Cardiac muscle cell (in vitro differentiated cells and primary cell): ENCODE measurements at regions not wholly inside any gene's neighbourhood (a gene's known extent, or its start where the extent isn't known, plus 50 kb on each side); places are given as distances from the start of the nearest gene placed in this dataset.

Experiments
- DNase-seq, 2 donors: peaks; one replicate each; pipeline versions ENCODE4 v3.0.0 to v3.0.0-alpha.2; 2010 to 2017; ENCODE audit warnings: low read depth in 1 of 2, low spot score in 1 of 2
- H3K27ac ChIP-seq: fragments of 200-600 bp; sonication (generic); 2 replicates; pipeline ENCODE4 v1.5.1; 2016
- H3K27me3 ChIP-seq: fragments of 200-600 bp; sonication (generic); 2 replicates; pipeline ENCODE4 v1.6.0; 2016; ENCODE audit warnings: control low read depth
- H3K36me3 ChIP-seq: fragments of 200-600 bp; sonication (generic); 2 replicates; pipeline ENCODE4 v1.5.1; 2016; ENCODE audit warnings: control low read depth
- H3K4me1 ChIP-seq: fragments of 200-600 bp; sonication (generic); 2 replicates; pipeline ENCODE4 v1.8.1; 2017; ENCODE audit warnings: low read depth, mild to moderate bottlenecking, mixed run types
- H3K4me3 ChIP-seq: fragments of 200-600 bp; sonication (generic); 2 replicates; pipeline ENCODE4 v1.5.1; 2016; ENCODE audit warnings: mild to moderate bottlenecking
- H3K9me3 ChIP-seq: fragments of 200-600 bp; sonication (generic); 2 replicates; pipeline ENCODE4 v1.5.1; 2017; ENCODE audit warnings: low read depth, mild to moderate bottlenecking, control low read depth
- TF ChIP-seq, protein P1 (sequence below): IDR thresholded peaks from 2 replicates; pipeline ENCODE4 v1.5.1; 2012; ENCODE audit warnings: low read depth, mild to moderate bottlenecking, low read length

DNA sequence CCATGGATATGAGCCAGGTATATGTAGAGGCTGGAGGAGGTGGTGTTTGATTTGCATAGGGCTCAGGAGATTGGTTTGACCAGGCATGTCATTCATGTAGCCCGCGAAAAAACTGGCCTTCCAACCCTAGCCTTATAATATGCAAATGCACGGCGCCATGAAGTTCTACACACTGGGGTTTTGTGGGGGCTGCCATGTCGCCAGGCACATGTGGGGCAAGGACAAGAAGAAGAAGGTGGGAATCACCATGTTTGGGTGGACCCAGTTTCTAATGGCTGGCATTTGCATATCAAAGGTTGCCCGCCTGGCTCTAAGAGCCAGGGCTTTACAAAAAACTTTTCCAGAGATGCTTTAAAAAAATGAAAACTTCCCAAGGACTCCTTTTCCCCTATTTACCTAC is 1251.0 kb downstream of the PCDH18 start:
- Histone ChIP-seq H3K27me3 (no peaks in the 10 kb centered on the region), H3K4me1 (no peaks in the 10 kb centered on the region), H3K27ac (no peak overlapping the region), H3K36me3 (no peaks in the 10 kb centered on the region), H3K4me3 (no peak overlapping the region), H3K9me3 (no peaks in the 10 kb centered on the region)
- no peak for DNase-seq
- TF ChIP-seq, protein P1, sequence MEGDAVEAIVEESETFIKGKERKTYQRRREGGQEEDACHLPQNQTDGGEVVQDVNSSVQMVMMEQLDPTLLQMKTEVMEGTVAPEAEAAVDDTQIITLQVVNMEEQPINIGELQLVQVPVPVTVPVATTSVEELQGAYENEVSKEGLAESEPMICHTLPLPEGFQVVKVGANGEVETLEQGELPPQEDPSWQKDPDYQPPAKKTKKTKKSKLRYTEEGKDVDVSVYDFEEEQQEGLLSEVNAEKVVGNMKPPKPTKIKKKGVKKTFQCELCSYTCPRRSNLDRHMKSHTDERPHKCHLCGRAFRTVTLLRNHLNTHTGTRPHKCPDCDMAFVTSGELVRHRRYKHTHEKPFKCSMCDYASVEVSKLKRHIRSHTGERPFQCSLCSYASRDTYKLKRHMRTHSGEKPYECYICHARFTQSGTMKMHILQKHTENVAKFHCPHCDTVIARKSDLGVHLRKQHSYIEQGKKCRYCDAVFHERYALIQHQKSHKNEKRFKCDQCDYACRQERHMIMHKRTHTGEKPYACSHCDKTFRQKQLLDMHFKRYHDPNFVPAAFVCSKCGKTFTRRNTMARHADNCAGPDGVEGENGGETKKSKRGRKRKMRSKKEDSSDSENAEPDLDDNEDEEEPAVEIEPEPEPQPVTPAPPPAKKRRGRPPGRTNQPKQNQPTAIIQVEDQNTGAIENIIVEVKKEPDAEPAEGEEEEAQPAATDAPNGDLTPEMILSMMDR: no peak

DNA sequence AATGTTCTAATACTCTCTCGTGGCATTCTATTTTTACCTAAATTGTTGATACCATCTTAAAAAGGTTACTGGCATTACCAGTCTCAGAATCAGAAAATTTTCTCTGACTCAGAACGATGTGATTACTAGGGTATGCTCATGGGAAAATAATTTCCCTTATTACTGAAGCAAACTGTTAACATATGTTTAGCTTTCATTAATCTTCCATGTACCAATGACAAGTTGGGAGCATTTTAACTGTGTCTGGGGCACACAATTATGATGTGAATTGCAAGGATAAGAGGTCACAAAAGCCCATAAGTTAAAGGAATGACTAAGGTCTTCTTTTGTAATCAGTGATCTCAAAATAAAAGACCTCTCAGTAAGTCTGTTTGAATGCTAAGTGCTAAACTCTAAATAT is 1254.6 kb downstream of the PCDH18 start:
- Histone ChIP-seq H3K4me3 (no peak overlapping the region), H3K27me3 (no peaks in the 10 kb centered on the region), H3K9me3 (no peaks in the 10 kb centered on the region), H3K36me3 (no peaks in the 10 kb centered on the region), H3K27ac (no peak overlapping the region), H3K4me1 (no peaks in the 10 kb centered on the region)
- TF ChIP-seq, protein P1: no peak
- DNase-seq: no peak

DNA sequence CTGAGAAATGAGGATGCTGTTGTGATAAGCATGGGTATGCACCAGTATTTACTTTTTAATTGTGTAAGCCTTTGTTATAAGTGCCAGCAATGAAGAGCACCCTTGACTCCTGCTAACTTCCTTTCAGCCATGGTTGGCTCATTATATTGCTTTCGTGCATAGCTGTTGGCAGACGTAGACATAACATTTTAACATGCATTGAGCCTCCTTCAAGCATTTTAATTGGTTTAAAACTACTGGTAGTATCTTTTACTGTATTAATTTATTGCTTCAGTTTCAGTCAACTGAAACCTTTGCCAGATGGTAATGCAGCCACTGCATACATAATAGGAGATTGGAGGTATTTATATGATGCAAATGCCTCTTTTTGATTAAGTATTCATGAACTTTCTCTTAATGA is 1285.4 kb downstream of the PCDH18 start:
- no peaks in the 10 kb centered on the region for H3K9me3 ChIP-seq
- H3K36me3 ChIP-seq: no peaks in the 10 kb centered on the region
- H3K27me3 ChIP-seq: no peaks in the 10 kb centered on the region
- TF ChIP-seq, protein P1: no peak
- no peak for DNase-seq
- H3K4me3 ChIP-seq: no peak overlapping the region
- no peak overlapping the region for H3K27ac ChIP-seq
- no peaks in the 10 kb centered on the region for H3K4me1 ChIP-seq

DNA sequence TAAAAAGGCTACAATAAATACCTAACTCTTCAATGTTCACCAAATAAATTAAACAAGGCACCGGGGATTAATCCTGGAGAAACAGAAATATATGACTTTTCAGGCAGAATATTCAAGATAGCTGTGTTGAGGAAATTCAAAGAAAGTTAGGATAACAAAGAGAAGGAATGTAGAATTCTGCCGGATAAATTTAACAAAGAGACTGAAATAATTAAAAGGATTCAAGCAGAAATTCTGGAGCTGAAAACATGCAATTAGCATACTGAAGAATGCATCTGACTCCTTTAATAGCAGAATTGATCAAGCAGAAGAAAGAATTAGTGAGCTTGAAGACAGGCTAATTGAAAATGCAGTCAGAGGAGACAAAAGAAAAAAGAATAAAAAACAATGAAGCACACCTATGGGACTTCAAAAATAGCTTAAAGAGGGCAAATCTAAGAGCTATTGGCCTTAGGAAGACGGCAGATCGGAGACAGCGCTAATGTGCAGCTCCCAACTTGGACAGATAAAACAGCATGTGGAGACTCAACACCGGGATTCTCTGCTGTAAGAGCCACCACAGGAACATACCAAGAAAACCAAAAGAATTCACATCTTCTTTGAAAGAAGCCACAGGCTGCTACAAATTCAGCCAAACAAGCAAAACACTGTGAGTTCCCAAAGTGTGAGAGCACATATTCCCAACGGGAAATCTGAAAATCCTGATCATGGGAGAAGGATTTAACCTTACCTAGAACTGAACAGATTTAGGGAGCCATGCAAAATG is 1290.9 kb downstream of the PCDH18 start:
- Histone ChIP-seq H3K27ac (no peak overlapping the region), H3K36me3 (no peaks in the 10 kb centered on the region), H3K9me3 (no peaks in the 10 kb centered on the region), H3K27me3 (no peaks in the 10 kb centered on the region), H3K4me1 (no peaks in the 10 kb centered on the region), H3K4me3 (no peak overlapping the region)
- TF ChIP-seq, protein P1: no peak
- DNase-seq: no peak

DNA sequence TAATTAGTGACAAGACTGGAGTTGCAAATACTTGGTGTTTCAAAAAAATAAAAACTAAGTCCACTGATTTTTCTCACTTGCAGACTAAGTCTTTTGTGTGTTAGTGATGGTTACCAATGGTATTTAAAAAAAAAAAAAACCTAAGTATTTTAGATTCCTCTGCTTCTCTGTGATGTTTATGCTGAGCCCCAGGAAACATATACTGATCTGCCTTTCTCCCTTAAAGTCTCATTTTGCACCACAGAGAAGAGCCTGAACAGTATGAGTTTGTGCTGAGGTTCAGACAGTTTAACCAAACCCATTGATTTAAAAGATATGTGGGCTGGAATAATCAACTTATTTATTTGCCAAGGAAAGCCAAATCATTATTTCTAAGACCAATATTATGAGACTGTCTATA is 1305.0 kb downstream of the PCDH18 start:
- H3K36me3 ChIP-seq: no peaks in the 10 kb centered on the region
- no peak for DNase-seq
- H3K27ac ChIP-seq: no peak overlapping the region
- TF ChIP-seq, protein P1: no peak
- no peaks in the 10 kb centered on the region for H3K27me3 ChIP-seq
- no peaks in the 10 kb centered on the region for H3K4me1 ChIP-seq
- no peaks in the 10 kb centered on the region for H3K9me3 ChIP-seq
- no peak overlapping the region for H3K4me3 ChIP-seq
